NB4 (cell line): ENCODE measurements at regions not wholly inside any gene's neighbourhood (a gene's known extent, or its start where the extent isn't known, plus 50 kb on each side); places are given as distances from the start of the nearest gene placed in this dataset.

Experiments used
- DNase-seq: peaks from one replicate; pipeline ENCODE4 v3.0.0; 2010; ENCODE audit warnings: low read depth
- H3K4me3 ChIP-seq: one replicate; pipeline ENCODE4 v1.5.1; 2011; ENCODE audit warnings: mild to moderate bottlenecking, low read depth, low read length, moderate library complexity
- CTCF ChIP-seq: IDR thresholded peaks from one replicate; pipeline ENCODE4 v1.5.1; 2012; ENCODE audit warnings: low read depth, low read length
- MAX ChIP-seq: IDR thresholded peaks from 2 replicates; pipeline ENCODE4 v1.6.1; 2011; ENCODE audit warnings: low read depth, low read length
- MYC ChIP-seq: IDR thresholded peaks from 2 replicates; pipeline ENCODE4 v1.6.1; 2011; ENCODE audit warnings: low read depth, low read length
- POLR2A ChIP-seq: IDR thresholded peaks from 2 replicates; pipeline ENCODE4 v1.6.1; 2011; ENCODE audit warnings: mild to moderate bottlenecking; ENCODE audit not compliant: insufficient read length; ENCODE audit errors: extremely low read depth

GRCh38 chr20:53707371-53708055, 113.9 kb upstream of the ZNF217 start:
- H3K4me3 ChIP-seq = no peak overlapping the region
- DNase-seq = peak; percentile 63
- TF ChIP-seq CTCF (no peak), MYC (no peak), MAX (peak; percentile 30; the same call in 1 of the 2 replicates)

- peak; percentile 35 for DNase-seq
- 0 out of 2 replicates have a peak, but pooled peaks have one; percentile 2 for TF ChIP-seq MYC
- TF ChIP-seq MAX = no peak
- H3K4me3 ChIP-seq = no peak overlapping the region
These were observed 113.1 kb upstream of the ZNF217 start for GRCh38 chr20:53706466-53707370.

- TF ChIP-seq POLR2A = no peak
- TF ChIP-seq MYC = no peak
- TF ChIP-seq CTCF = no peak
- TF ChIP-seq MAX = no peak
- no peak for DNase-seq
- no peak overlapping the region for H3K4me3 ChIP-seq
These were observed 112.4 kb upstream of the ZNF217 start for GRCh38 chr20:53706008-53706465.

- no peak overlapping the region for H3K4me3 ChIP-seq
- DNase-seq = no peak
- TF ChIP-seq MAX = no peak
- TF ChIP-seq MYC = no peak
- TF ChIP-seq POLR2A = no peak
- TF ChIP-seq CTCF = no peak
These were observed 109.0 kb upstream of the ZNF217 start for GRCh38 chr20:53702617-53703016.

GRCh38 chr20:53699906-53700305, 106.3 kb upstream of the ZNF217 start:
- no peak for DNase-seq
- TF ChIP-seq CTCF (no peak), MYC (no peak), MAX (no peak)
- H3K4me3 ChIP-seq = no peak overlapping the region
